Stimulated activated CD4-positive, alpha-beta T cell treated with anti-CD3 and anti-CD28 coated beads, Interleukin-2, amount 100 ng/mL, for 24 hours (primary cell): ENCODE measurements at regions not wholly inside any gene's neighbourhood (a gene's known extent, or its start where the extent isn't known, plus 50 kb on each side); places are given as distances from the start of the nearest gene placed in this dataset.
"Not testable (repeated sequence)": the region's sequence is repeated elsewhere in the genome, so short reads cannot be mapped to it uniquely, and the experiment has no call there.

ENCODE experiments used
- DNase-seq, 2 donors: peaks; one replicate each; pipeline ENCODE4 v3.0.0-alpha.2; 2020

GRCh38 chr1:221487781-221488524 lies 253.9 kb downstream of the DUSP10 start:
- DNase-seq = no peak

- DNase-seq = no peak
These were observed 253.3 kb downstream of the DUSP10 start for GRCh38 chr1:221488550-221488949.

GRCh38 chr1:221494670-221495069 lies 247.2 kb downstream of the DUSP10 start:
- no peak for DNase-seq

- DNase-seq = no peak
These were observed 244.8 kb downstream of the DUSP10 start for GRCh38 chr1:221497046-221497445.

GRCh38 chr1:221503268-221503667 lies 238.6 kb downstream of the DUSP10 start:
- DNase-seq = no peak

- DNase-seq = no peak
These were observed 232.1 kb downstream of the DUSP10 start for GRCh38 chr1:221509575-221510355.

GRCh38 chr1:221510793-221511503 lies 230.9 kb downstream of the DUSP10 start:
- no peak for DNase-seq

- no peak for DNase-seq
These were observed 230.1 kb downstream of the DUSP10 start for GRCh38 chr1:221511797-221512196.

GRCh38 chr1:221514806-221515205 lies 227.1 kb downstream of the DUSP10 start:
- no peak for DNase-seq

GRCh38 chr1:221515496-221515895 lies 226.4 kb downstream of the DUSP10 start:
- DNase-seq = no peak

GRCh38 chr1:221517961-221518360 lies 223.9 kb downstream of the DUSP10 start:
- no peak for DNase-seq

- DNase-seq = no peak
These were observed 221.6 kb downstream of the DUSP10 start for GRCh38 chr1:221520250-221520649.

- DNase-seq = no peak
These were observed 220.2 kb downstream of the DUSP10 start for GRCh38 chr1:221521686-221522085.

GRCh38 chr1:221522529-221522940 lies 219.4 kb downstream of the DUSP10 start:
- no peak for DNase-seq

- DNase-seq = no peak
These were observed 216.1 kb downstream of the DUSP10 start for GRCh38 chr1:221525749-221526148.

- no peak for DNase-seq
These were observed 214.6 kb downstream of the DUSP10 start for GRCh38 chr1:221527302-221527701.

- no peak for DNase-seq
These were observed 213.8 kb downstream of the DUSP10 start for GRCh38 chr1:221527886-221528624.

GRCh38 chr1:221530159-221530558 lies 211.7 kb downstream of the DUSP10 start:
- DNase-seq = not testable (repeated sequence)

- no peak for DNase-seq
These were observed 211.1 kb downstream of the DUSP10 start for GRCh38 chr1:221530791-221531190.

- no peak for DNase-seq
These were observed 209.7 kb downstream of the DUSP10 start for GRCh38 chr1:221532071-221532773.

GRCh38 chr1:221541296-221541695 lies 200.6 kb downstream of the DUSP10 start:
- DNase-seq = no peak

- no peak for DNase-seq
These were observed 198.3 kb downstream of the DUSP10 start for GRCh38 chr1:221543529-221544120.
